ENCODE measurements at regions not wholly inside any gene's neighbourhood (a gene's known extent, or its start where the extent isn't known, plus 50 kb on each side); places are given as distances from the start of the nearest gene placed in this dataset.
A peak's percentile ranks its signal among the peaks of the same experiment; 100 is the strongest.

- DNase-seq (ENCODE audit: low read depth) = no peak
- no peak overlapping the region for H3K4me3 ChIP-seq (ENCODE audit: low read length)
- no peak for TF ChIP-seq CTCF (conservative IDR thresholded peaks at IDR 0.05; ENCODE audit: low read length)
Observed at GRCh38 chr2:223404616-223405015, 197.5 kb downstream of the SCG2 start.

GRCh38 chr2:223414646-223415045, 187.5 kb downstream of the SCG2 start:
- H3K4me3 ChIP-seq (ENCODE audit: low read length) = no peak overlapping the region
- peak; percentile 92 for DNase-seq (ENCODE audit: low read depth)
- TF ChIP-seq CTCF (conservative IDR thresholded peaks at IDR 0.05; ENCODE audit: low read length) = no peak

- DNase-seq (ENCODE audit: low read depth) = no peak
- no peak overlapping the region for H3K4me3 ChIP-seq (ENCODE audit: low read length)
- TF ChIP-seq CTCF (conservative IDR thresholded peaks at IDR 0.05; ENCODE audit: low read length) = no peak
Observed at GRCh38 chr2:223415071-223415470, 187.1 kb downstream of the SCG2 start.

GRCh38 chr2:223416815-223417610, 185.1 kb downstream of the SCG2 start:
- no peak overlapping the region for H3K4me3 ChIP-seq (ENCODE audit: low read length)
- no peak for TF ChIP-seq CTCF (conservative IDR thresholded peaks at IDR 0.05; ENCODE audit: low read length)
- DNase-seq (ENCODE audit: low read depth) = peak; percentile 40

GRCh38 chr2:223418131-223418530, 184.0 kb downstream of the SCG2 start:
- peak; percentile 31 for DNase-seq (ENCODE audit: low read depth)
- no peak for TF ChIP-seq CTCF (conservative IDR thresholded peaks at IDR 0.05; ENCODE audit: low read length)
- no peak overlapping the region for H3K4me3 ChIP-seq (ENCODE audit: low read length)

GRCh38 chr2:223418604-223419199, 183.5 kb downstream of the SCG2 start:
- no peak overlapping the region for H3K4me3 ChIP-seq (ENCODE audit: low read length)
- TF ChIP-seq CTCF (conservative IDR thresholded peaks at IDR 0.05; ENCODE audit: low read length) = no peak

GRCh38 chr2:223420048-223420447, 182.1 kb downstream of the SCG2 start:
- TF ChIP-seq CTCF (conservative IDR thresholded peaks at IDR 0.05; ENCODE audit: low read length) = no peak
- no peak for DNase-seq (ENCODE audit: low read depth)
- no peak overlapping the region for H3K4me3 ChIP-seq (ENCODE audit: low read length)

More at GRCh38 chr2:223418604-223419199, 183.5 kb downstream of the SCG2 start:
- DNase-seq (ENCODE audit: low read depth) = no peak
